ENCODE measurements at regions not wholly inside any gene's neighbourhood (a gene's known extent, or its start where the extent isn't known, plus 50 kb on each side); places are given as distances from the start of the nearest gene placed in this dataset.

DNA sequence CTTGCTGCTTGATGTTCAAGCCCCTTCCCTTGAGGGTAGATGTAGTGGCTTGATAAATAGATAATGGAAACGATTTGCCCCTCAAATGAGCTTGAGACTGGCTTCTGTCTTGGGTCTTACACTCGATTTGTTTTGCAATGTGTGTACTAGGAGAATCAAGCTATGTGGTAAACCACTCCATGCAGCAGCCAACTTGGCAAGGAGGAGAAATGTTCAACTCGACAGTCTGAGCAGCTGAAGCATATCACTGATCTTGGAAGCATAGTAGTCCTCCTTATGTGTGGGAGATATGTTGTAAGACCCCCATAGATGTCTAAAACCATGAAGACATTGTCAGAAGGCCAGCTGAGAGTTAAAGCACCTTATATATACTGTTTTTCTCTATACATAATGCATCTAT, 125.3 kb downstream of the CCNG2 start:
- TF ChIP-seq, protein P1, sequence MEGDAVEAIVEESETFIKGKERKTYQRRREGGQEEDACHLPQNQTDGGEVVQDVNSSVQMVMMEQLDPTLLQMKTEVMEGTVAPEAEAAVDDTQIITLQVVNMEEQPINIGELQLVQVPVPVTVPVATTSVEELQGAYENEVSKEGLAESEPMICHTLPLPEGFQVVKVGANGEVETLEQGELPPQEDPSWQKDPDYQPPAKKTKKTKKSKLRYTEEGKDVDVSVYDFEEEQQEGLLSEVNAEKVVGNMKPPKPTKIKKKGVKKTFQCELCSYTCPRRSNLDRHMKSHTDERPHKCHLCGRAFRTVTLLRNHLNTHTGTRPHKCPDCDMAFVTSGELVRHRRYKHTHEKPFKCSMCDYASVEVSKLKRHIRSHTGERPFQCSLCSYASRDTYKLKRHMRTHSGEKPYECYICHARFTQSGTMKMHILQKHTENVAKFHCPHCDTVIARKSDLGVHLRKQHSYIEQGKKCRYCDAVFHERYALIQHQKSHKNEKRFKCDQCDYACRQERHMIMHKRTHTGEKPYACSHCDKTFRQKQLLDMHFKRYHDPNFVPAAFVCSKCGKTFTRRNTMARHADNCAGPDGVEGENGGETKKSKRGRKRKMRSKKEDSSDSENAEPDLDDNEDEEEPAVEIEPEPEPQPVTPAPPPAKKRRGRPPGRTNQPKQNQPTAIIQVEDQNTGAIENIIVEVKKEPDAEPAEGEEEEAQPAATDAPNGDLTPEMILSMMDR (optimal IDR thresholded peaks at IDR 0.05 in 1 of 3, IDR thresholded peaks at IDR 0.05 in 1 of 3, conservative IDR thresholded peaks at IDR 0.05 in 1 of 3; ENCODE audit: extremely low read depth in 1 of 3, insufficient read depth in 2 of 3, low read length in 3 of 3) = no peak
- TF ChIP-seq EZH2 (IDR thresholded peaks at IDR 0.05; ENCODE audit: low read length) = no peak
